ENCODE measurements at regions not wholly inside any gene's neighbourhood (a gene's known extent, or its start where the extent isn't known, plus 50 kb on each side); places are given as distances from the start of the nearest gene placed in this dataset.

- TF ChIP-seq, protein P1, sequence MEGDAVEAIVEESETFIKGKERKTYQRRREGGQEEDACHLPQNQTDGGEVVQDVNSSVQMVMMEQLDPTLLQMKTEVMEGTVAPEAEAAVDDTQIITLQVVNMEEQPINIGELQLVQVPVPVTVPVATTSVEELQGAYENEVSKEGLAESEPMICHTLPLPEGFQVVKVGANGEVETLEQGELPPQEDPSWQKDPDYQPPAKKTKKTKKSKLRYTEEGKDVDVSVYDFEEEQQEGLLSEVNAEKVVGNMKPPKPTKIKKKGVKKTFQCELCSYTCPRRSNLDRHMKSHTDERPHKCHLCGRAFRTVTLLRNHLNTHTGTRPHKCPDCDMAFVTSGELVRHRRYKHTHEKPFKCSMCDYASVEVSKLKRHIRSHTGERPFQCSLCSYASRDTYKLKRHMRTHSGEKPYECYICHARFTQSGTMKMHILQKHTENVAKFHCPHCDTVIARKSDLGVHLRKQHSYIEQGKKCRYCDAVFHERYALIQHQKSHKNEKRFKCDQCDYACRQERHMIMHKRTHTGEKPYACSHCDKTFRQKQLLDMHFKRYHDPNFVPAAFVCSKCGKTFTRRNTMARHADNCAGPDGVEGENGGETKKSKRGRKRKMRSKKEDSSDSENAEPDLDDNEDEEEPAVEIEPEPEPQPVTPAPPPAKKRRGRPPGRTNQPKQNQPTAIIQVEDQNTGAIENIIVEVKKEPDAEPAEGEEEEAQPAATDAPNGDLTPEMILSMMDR (IDR thresholded peaks at IDR 0.05; ENCODE audit: poor library complexity): no peak
- TF ChIP-seq EZH2 (IDR thresholded peaks at IDR 0.05; ENCODE audit: borderline replicate concordance): no peak
- no peak for TF ChIP-seq EZH2phosphoT487 (IDR thresholded peaks at IDR 0.05; ENCODE audit: low read depth, severe bottlenecking, unreplicated experiment)
Measured at GRCh38 chr7:106767078-106767477, 98.0 kb upstream of the PIK3CG start.
